ENCODE measurements at regions not wholly inside any gene's neighbourhood (a gene's known extent, or its start where the extent isn't known, plus 50 kb on each side); places are given as distances from the start of the nearest gene placed in this dataset.

DNA sequence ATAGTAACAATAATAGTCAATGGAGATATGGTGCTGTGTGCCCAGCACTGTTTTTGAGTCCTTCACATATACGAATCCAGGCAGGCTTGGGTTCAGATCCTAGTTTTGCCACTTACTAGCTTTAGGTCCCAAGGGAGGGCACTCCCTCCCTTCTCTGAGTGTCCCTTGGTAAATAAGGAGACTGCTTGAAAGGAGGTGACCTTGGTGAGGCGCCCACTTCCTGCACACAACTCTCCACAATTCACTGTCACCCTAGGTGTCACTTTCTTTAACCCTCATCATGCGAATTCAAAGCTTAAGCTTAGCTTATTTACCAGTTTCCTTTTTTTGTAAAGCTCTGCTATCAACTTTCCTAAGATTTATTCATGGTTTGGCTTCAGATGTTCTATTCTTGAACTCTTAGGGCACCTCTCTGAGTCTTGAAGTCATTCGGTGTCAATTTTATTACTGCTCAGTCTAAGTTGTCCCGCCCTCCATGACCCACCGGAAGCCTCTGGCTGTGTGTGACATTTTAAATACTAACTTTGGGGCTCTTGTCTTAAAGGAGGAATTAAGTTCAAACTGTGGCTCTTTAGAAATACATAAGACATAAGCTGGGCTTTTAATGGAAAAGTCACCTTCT, 170.7 kb upstream of the ZNF618 start:
- Histone ChIP-seq H3K27ac (no peak overlapping the region), H3K36me3 (no peaks in the 10 kb centered on the region), H3K9me3 (no peaks in the 10 kb centered on the region), H3K27me3 (peaks cover 4% of the 10 kb centered on the region), H3K4me3 (ENCODE audit: low read depth in 1 of 2, low read length in 1 of 2) (no peak overlapping the region), H3K4me1 (ENCODE audit: control insufficient read depth in 1 of 2, insufficient read depth in 1 of 2, low read depth in 1 of 2, low read length in 1 of 2) (no peaks in the 10 kb centered on the region)
- TF ChIP-seq, protein P1, sequence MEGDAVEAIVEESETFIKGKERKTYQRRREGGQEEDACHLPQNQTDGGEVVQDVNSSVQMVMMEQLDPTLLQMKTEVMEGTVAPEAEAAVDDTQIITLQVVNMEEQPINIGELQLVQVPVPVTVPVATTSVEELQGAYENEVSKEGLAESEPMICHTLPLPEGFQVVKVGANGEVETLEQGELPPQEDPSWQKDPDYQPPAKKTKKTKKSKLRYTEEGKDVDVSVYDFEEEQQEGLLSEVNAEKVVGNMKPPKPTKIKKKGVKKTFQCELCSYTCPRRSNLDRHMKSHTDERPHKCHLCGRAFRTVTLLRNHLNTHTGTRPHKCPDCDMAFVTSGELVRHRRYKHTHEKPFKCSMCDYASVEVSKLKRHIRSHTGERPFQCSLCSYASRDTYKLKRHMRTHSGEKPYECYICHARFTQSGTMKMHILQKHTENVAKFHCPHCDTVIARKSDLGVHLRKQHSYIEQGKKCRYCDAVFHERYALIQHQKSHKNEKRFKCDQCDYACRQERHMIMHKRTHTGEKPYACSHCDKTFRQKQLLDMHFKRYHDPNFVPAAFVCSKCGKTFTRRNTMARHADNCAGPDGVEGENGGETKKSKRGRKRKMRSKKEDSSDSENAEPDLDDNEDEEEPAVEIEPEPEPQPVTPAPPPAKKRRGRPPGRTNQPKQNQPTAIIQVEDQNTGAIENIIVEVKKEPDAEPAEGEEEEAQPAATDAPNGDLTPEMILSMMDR (IDR thresholded peaks at IDR 0.05) = no peak

DNA sequence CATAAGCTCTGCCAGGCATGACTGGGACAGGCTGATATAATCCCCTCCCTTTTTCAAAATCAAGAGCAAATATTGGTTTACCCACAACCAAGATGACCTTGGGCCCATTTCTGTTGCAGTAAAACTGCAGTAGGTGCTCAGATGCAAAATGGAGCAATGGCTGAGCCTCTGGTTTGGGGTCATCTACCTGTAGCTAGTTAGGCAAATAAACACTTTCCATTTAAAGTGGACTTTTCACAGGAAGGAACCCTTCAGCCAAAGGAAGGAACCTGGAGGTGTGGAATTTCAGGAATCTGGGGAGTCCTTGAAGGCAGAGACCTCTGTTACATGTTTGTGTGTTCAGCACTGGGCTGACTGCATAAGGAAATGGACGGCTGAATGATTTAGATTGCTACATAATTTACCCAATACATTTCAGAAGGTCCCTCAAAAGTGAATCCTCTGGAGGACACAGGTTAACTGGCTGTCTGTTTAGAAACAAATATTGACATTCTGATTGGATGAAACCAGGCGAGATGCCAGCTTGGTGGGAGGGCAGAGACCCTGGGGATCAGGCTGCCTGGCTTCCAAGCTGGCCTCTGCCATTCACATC, 170.1 kb upstream of the ZNF618 start:
- Histone ChIP-seq H3K4me3 (ENCODE audit: low read depth in 1 of 2, low read length in 1 of 2) (no peak overlapping the region), H3K27ac (no peak overlapping the region), H3K9me3 (no peaks in the 10 kb centered on the region), H3K27me3 (peaks cover 5% of the 10 kb centered on the region), H3K4me1 (ENCODE audit: control insufficient read depth in 1 of 2, insufficient read depth in 1 of 2, low read depth in 1 of 2, low read length in 1 of 2) (no peaks in the 10 kb centered on the region), H3K36me3 (no peaks in the 10 kb centered on the region)
- TF ChIP-seq, protein P1 (IDR thresholded peaks at IDR 0.05) = no peak

GRCh38 chr9:113707953-113708695, 168.0 kb upstream of the ZNF618 start:
- Histone ChIP-seq H3K27me3 (peaks cover 12% of the 10 kb centered on the region), H3K4me1 (ENCODE audit: control insufficient read depth in 1 of 2, insufficient read depth in 1 of 2, low read depth in 1 of 2, low read length in 1 of 2) (no peaks in the 10 kb centered on the region), H3K4me3 (ENCODE audit: low read depth in 1 of 2, low read length in 1 of 2) (no peak overlapping the region), H3K9me3 (no peaks in the 10 kb centered on the region), H3K36me3 (no peaks in the 10 kb centered on the region), H3K27ac (no peak overlapping the region)
- TF ChIP-seq, protein P1 (IDR thresholded peaks at IDR 0.05) = no peak

- TF ChIP-seq, protein P1 (IDR thresholded peaks at IDR 0.05) = no peak
- Histone ChIP-seq H3K4me1 (ENCODE audit: control insufficient read depth in 1 of 2, insufficient read depth in 1 of 2, low read depth in 1 of 2, low read length in 1 of 2) (no peaks in the 10 kb centered on the region), H3K36me3 (no peaks in the 10 kb centered on the region), H3K27ac (no peak overlapping the region), H3K9me3 (no peaks in the 10 kb centered on the region), H3K4me3 (ENCODE audit: low read depth in 1 of 2, low read length in 1 of 2) (no peak overlapping the region), H3K27me3 (peaks cover 12% of the 10 kb centered on the region)
These were observed 167.0 kb upstream of the ZNF618 start for GRCh38 chr9:113708821-113709713.

DNA sequence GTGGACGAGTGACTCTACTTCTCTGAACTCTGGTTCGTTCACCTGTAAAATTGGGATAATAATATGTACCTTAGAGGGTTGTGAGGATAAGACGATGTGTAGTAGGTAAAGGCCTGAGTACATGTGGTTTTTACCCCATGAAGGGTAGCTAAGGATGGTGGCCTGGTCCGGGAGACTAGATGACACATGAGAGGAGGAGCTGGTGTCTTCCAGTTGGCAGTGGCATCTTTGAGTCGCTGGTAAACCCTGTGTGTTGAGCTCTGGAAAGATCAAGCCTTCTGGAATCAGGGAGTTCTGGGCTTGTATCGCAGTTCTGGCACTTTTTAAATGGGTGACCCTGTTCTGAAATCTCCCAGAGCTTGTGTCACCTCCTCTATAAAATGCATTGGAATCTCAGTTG, 166.4 kb upstream of the ZNF618 start:
- Histone ChIP-seq H3K9me3 (no peaks in the 10 kb centered on the region), H3K4me1 (ENCODE audit: control insufficient read depth in 1 of 2, insufficient read depth in 1 of 2, low read depth in 1 of 2, low read length in 1 of 2) (no peaks in the 10 kb centered on the region), H3K27ac (no peak overlapping the region), H3K36me3 (no peaks in the 10 kb centered on the region), H3K27me3 (peaks cover 12% of the 10 kb centered on the region), H3K4me3 (ENCODE audit: low read depth in 1 of 2, low read length in 1 of 2) (no peak overlapping the region)
- TF ChIP-seq, protein P1 (IDR thresholded peaks at IDR 0.05) = no peak

Measured in neutrophil (primary cell).